ENCODE measurements at regions not wholly inside any gene's neighbourhood (a gene's known extent, or its start where the extent isn't known, plus 50 kb on each side); places are given as distances from the start of the nearest gene placed in this dataset.

GRCh38 chr1:208535511-208535910 lies 291.3 kb upstream of the PLXNA2 start:
- POLR2A ChIA-PET: no interaction called here
- CTCF ChIA-PET: no interaction called here
- Histone ChIP-seq H3K27ac (ENCODE audit: low read length) (no peak overlapping the region), H3K36me3 (ENCODE audit: control insufficient read depth, insufficient read depth, low read length) (no peaks in the 10 kb centered on the region), H3K4me1 (ENCODE audit: control insufficient read depth, insufficient read depth, low read length) (no peaks in the 10 kb centered on the region), H3K4me3 (ENCODE audit: low read depth in 2 of 2, low read length in 2 of 2) (no peak overlapping the region), H3K9me3 (ENCODE audit: control insufficient read depth, insufficient read depth, low read depth, low read length) (no peaks in the 10 kb centered on the region), H3K27me3 (ENCODE audit: control insufficient read depth, insufficient read depth, low read length) (peaks cover 2% of the 10 kb centered on the region; the same call in 1 of the 2 replicates)
- no peak for TF ChIP-seq POLR2AphosphoS5 (IDR thresholded peaks at IDR 0.05; ENCODE audit: low read depth, low read length)
- TF ChIP-seq, protein P1, sequence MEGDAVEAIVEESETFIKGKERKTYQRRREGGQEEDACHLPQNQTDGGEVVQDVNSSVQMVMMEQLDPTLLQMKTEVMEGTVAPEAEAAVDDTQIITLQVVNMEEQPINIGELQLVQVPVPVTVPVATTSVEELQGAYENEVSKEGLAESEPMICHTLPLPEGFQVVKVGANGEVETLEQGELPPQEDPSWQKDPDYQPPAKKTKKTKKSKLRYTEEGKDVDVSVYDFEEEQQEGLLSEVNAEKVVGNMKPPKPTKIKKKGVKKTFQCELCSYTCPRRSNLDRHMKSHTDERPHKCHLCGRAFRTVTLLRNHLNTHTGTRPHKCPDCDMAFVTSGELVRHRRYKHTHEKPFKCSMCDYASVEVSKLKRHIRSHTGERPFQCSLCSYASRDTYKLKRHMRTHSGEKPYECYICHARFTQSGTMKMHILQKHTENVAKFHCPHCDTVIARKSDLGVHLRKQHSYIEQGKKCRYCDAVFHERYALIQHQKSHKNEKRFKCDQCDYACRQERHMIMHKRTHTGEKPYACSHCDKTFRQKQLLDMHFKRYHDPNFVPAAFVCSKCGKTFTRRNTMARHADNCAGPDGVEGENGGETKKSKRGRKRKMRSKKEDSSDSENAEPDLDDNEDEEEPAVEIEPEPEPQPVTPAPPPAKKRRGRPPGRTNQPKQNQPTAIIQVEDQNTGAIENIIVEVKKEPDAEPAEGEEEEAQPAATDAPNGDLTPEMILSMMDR (IDR thresholded peaks at IDR 0.05): no peak
- no peak for TF ChIP-seq TCF7L2 (IDR thresholded peaks at IDR 0.05; ENCODE audit: low read depth, low read length)
- TF ChIP-seq SIN3A (IDR thresholded peaks at IDR 0.05; ENCODE audit: borderline replicate concordance, insufficient read depth, low read depth, low read length): no peak
- in situ Hi-C loops (cut with HindIII; ENCODE audit: low pct_unique_long_range_greater_than_20kb, low sequenced_read_pairs): no loop called here
- no TSS peak for BruUV-seq (replicated peaks)
- ATAC-seq (no peak), DNase-seq (ENCODE audit: low read depth, low spot score) (no peak)
- intact Hi-C loops (cut with micrococcal nuclease; ENCODE audit: unreplicated experiment): no loop called here

DNA sequence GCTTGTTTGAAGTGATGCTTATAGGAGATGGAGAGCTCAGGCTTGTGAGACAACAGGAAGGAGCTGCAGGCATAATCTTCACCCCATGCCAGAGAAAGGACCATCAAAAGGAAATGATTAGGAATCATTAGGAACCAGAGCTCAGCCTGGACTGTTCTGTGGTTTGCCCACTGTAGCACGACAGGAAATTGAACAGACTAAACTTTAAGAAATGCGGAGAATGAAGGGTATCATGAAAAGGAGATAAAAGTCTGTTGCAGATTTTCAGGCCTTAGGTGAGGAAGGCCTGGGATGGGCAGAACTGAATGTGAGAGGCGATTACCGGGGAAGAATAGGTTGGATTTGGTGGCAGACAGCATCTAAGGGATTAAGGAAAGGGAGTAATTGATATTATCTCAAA lies 292.0 kb upstream of the PLXNA2 start:
- Histone ChIP-seq H3K4me3 (ENCODE audit: low read depth in 2 of 2, low read length in 2 of 2) (no peak overlapping the region), H3K27ac (ENCODE audit: low read length) (no peak overlapping the region), H3K9me3 (ENCODE audit: control insufficient read depth, insufficient read depth, low read depth, low read length) (no peaks in the 10 kb centered on the region), H3K36me3 (ENCODE audit: control insufficient read depth, insufficient read depth, low read length) (no peaks in the 10 kb centered on the region), H3K4me1 (ENCODE audit: control insufficient read depth, insufficient read depth, low read length) (no peaks in the 10 kb centered on the region), H3K27me3 (ENCODE audit: control insufficient read depth, insufficient read depth, low read length) (peaks cover 2% of the 10 kb centered on the region; the same call in 1 of the 2 replicates)
- in situ Hi-C loops (cut with HindIII; ENCODE audit: low pct_unique_long_range_greater_than_20kb, low sequenced_read_pairs): no loop called here
- DNase-seq (ENCODE audit: low read depth, low spot score): no peak
- intact Hi-C loops (cut with micrococcal nuclease; ENCODE audit: unreplicated experiment): no loop called here
- ChIA-PET CTCF (no interaction called here), POLR2A (no interaction called here)
- TF ChIP-seq, protein P1 (IDR thresholded peaks at IDR 0.05): no peak
- no peak for TF ChIP-seq POLR2AphosphoS5 (IDR thresholded peaks at IDR 0.05; ENCODE audit: low read depth, low read length)
- no peak for TF ChIP-seq SIN3A (IDR thresholded peaks at IDR 0.05; ENCODE audit: borderline replicate concordance, insufficient read depth, low read depth, low read length)
- TF ChIP-seq TCF7L2 (IDR thresholded peaks at IDR 0.05; ENCODE audit: low read depth, low read length): no peak
- no peak for TF ChIP-seq REST (IDR thresholded peaks at IDR 0.05; ENCODE audit: insufficient read depth in 1 of 2, low read depth in 2 of 2, low read length in 1 of 2)
- BruUV-seq (replicated peaks): no TSS peak
- no peak for ATAC-seq
